HepG2 (cell line): ENCODE measurements at regions not wholly inside any gene's neighbourhood (a gene's known extent, or its start where the extent isn't known, plus 50 kb on each side); places are given as distances from the start of the nearest gene placed in this dataset.

Source experiments
- ATF7 ChIP-seq, 2 experiments: fragments of 450-650 bp in 1 of 2; sonication (generic) in 1 of 2; formaldehyde crosslinking in 1 of 2; IDR thresholded peaks; 2 replicates each; pipeline versions ENCODE4 v1.4.0 to v1.6.1; 2016 to 2020; ENCODE audit warnings: antibody characterized with exemption in 1 of 2, mild to moderate bottlenecking in 1 of 2, missing genetic modification reagents in 1 of 2
- CTCF ChIP-seq: sonication (generic); formaldehyde crosslinking; IDR thresholded peaks from 2 replicates; pipeline ENCODE4 v1.5.0; 2020; ENCODE audit warnings: mild to moderate bottlenecking, missing genetic modification reagents, moderate library complexity
- ESRRA ChIP-seq: sonication (generic); formaldehyde crosslinking; IDR thresholded peaks from 2 replicates; pipeline ENCODE4 v1.5.1; 2020; ENCODE audit warnings: mild to moderate bottlenecking, low read depth, missing genetic modification reagents
- EZH2 ChIP-seq: conservative IDR thresholded peaks from 2 replicates; pipeline ENCODE4 v1.6.1; 2012; ENCODE audit warnings: mild to moderate bottlenecking, low read depth, low read length, moderate library complexity
- FOXM1 ChIP-seq: sonication (generic); formaldehyde crosslinking; IDR thresholded peaks from 2 replicates; pipeline ENCODE4 v1.5.0; 2020; ENCODE audit warnings: missing genetic modification reagents
- NFYB ChIP-seq: sonication (generic); formaldehyde crosslinking; IDR thresholded peaks from 2 replicates; pipeline ENCODE4 v1.4.0; 2020; ENCODE audit warnings: missing genetic modification reagents
- RBM22 ChIP-seq: fragments of 200-400 bp; formaldehyde crosslinking; optimal IDR thresholded peaks from 2 replicates; pipeline ENCODE3; 2017; ENCODE audit warnings: mild to moderate bottlenecking, low read length, moderate library complexity
- REST ChIP-seq, 2 experiments: IDR thresholded peaks; 2 replicates each; pipeline ENCODE4 v1.6.1; 2011 to 2012; ENCODE audit warnings: low read length in 2 of 2, borderline replicate concordance in 1 of 2, low read depth in 1 of 2, mild to moderate bottlenecking in 1 of 2, moderate library complexity in 1 of 2
- SIN3A ChIP-seq: IDR thresholded peaks from 2 replicates; pipeline ENCODE4 v1.6.1; 2011; ENCODE audit warnings: low read depth, mild to moderate bottlenecking, control low read depth, low read length, borderline replicate concordance
- TAF1 ChIP-seq: sonication (generic); formaldehyde crosslinking; IDR thresholded peaks from 2 replicates; pipeline ENCODE4 v1.4.0; 2020; ENCODE audit warnings: missing genetic modification reagents
- ZNF674 ChIP-seq: sonication (generic); formaldehyde crosslinking; IDR thresholded peaks from 2 replicates; pipeline ENCODE4 v1.5.0; 2020; ENCODE audit warnings: low read depth, mild to moderate bottlenecking, missing genetic modification reagents

DNA sequence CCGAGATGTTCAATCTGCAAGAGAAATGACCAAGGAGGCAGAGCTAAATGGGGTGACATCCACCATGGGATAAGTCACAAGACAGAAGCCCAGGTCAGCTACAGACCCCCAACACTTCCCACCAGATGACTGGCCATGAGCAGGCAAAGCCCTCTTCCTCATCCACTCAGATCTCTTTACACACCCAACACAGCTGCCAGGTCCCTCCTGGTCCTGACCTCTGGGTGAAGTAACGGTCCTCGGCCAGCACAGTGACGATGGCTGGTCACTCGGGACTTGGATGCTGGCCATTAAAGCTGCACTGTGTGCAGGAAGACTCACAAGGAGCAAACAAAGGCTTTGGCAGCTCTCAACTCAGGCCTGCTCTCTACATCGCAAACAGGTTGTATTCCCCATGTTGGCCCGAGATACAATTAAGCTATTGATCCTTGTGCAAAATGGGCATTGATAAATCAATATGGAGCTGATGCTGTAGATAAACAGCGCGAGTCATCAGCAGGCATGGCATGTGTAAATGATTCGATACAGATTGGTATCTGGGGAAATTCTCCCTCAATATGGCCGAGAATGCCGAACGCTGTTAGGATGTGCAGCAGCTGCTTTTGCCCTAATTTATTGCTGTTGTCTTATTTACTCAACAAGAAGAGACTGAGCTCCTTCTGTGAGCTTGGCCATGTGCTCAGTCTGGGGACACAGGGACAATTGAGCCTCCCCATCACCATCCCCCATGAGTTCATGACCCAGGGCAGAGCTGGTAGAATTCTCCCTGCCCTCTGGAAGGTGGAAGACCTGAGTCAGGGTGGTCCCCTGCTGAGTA, 98.7 kb downstream of the C5orf15 start:
- TF ChIP-seq FOXM1 (CRISPR knock-in tag) = no peak
- no peak for TF ChIP-seq REST (IDR thresholded peaks at IDR 0.05; ENCODE audit: borderline replicate concordance in 1 of 2, low read depth in 1 of 2, low read length in 2 of 2)
- no peak for TF ChIP-seq SIN3A
- TF ChIP-seq ATF7 (IDR thresholded peaks at IDR 0.05) = no peak
- no peak for TF ChIP-seq ATF7 (CRISPR knock-in tag; IDR thresholded peaks at IDR 0.05)
- no peak for TF ChIP-seq ESRRA (CRISPR knock-in tag)
- no peak for TF ChIP-seq TAF1 (CRISPR knock-in tag)
- no peak for TF ChIP-seq CTCF (CRISPR knock-in tag)
- no peak for TF ChIP-seq NFYB (CRISPR knock-in tag)
- no peak for TF ChIP-seq EZH2
- TF ChIP-seq RBM22 = no peak
- no peak for TF ChIP-seq ZNF674 (CRISPR knock-in tag)
